ENCODE measurements at regions not wholly inside any gene's neighbourhood (a gene's known extent, or its start where the extent isn't known, plus 50 kb on each side); places are given as distances from the start of the nearest gene placed in this dataset.

DNA sequence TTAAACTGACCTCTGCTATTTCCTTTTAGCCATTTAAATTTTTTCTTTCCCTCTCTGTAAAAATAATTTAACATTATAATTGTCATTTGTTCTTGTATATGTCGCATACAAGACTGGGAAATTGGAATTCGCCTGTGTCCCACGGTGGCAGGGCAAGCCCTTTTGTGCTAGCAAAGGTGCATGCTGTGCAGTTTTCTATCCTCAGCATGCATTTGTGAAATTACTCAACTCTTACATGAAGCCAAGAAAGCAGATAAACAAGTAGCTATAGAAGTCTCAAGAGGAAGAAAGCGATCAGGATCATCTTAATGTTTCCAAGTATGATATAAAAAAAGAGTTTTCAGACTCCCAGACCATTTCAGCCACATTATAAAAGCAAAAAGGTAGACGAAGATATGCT is 392.6 kb upstream of the CHST9 start:
- TF ChIP-seq CTCF (IDR thresholded peaks at IDR 0.05), result no peak
- no peak for TF ChIP-seq EP300 (IDR thresholded peaks at IDR 0.05; ENCODE audit: low read depth)
- TF ChIP-seq POLR2A (IDR thresholded peaks at IDR 0.05), result no peak
- no peak for TF ChIP-seq POLR2AphosphoS5 (IDR thresholded peaks at IDR 0.05)
